K562 (cell line): ENCODE measurements at regions not wholly inside any gene's neighbourhood (a gene's known extent, or its start where the extent isn't known, plus 50 kb on each side); places are given as distances from the start of the nearest gene placed in this dataset.

ENCODE experiments used
- ATAC-seq: fragments of 200-7000 bp; cut with Tn5 transposase; 3 replicates; pipeline ENCODE4 v1.9.1; 2020; ENCODE audit warnings: moderate library complexity
- BruUV-seq: library from RNA; stranded (reverse); fragments of 400-500 nt; replicated peaks from 2 replicates; lab custom pipeline; 2021; lab: Mats Ljungman, UMichigan
- CTCF ChIA-PET: fragments of 300-600 bp; formaldehyde crosslinking; extraction: SDS; loops from one replicate; lab custom pipeline; 2021; ENCODE audit warnings: low intra/inter-chr PET ratio; lab: Yijun Ruan, JAX
- POLR2A ChIA-PET: fragments of 300-600, 350-650 bp; sonication (Branson Sonifier 250); formaldehyde crosslinking; extraction: SDS; loops from one replicate; lab custom pipeline; 2021; ENCODE audit warnings: antibody characterized with exemption, inconsistent platforms; lab: Yijun Ruan, JAX
- DNase-seq, 4 experiments: peaks; one replicate each; pipeline versions ENCODE4 v3.0.0 to v3.0.0-alpha.2; 2011 to 2018; ENCODE audit warnings: low spot score in 3 of 4, mixed read lengths in 3 of 4; ENCODE audit errors: extremely low read depth in 1 of 4
- FAIRE-seq: peaks from 2 replicates; lab custom pipeline; 2011; peaks lifted over from hg19 to GRCh38; lab: Jason Lieb, UNC
- H2AFZ ChIP-seq: 2 replicates; pipeline ENCODE4 v1.6.0; 2011; ENCODE audit warnings: low read depth, low read length, control low read depth, inconsistent platforms
- H3K27ac ChIP-seq: fragments of 200-600 bp; 3 replicates; pipeline ENCODE4 v1.8.0; 2011; ENCODE audit warnings: low read depth, mild to moderate bottlenecking, control low read depth, inconsistent platforms, low read length, moderate library complexity, mixed read lengths; ENCODE audit errors: extremely low read depth
- H3K27me3 ChIP-seq, 2 experiments: fragments of 300-600 bp in 1 of 2; 2 replicates in 1 of 2; 3 replicates in 1 of 2; pipeline versions ENCODE4 v1.6.0 to v1.8.0; 2011; ENCODE audit warnings: inconsistent platforms in 2 of 2, low read length in 2 of 2, mild to moderate bottlenecking in 1 of 2, mixed read lengths in 1 of 2, moderate library complexity in 1 of 2; ENCODE audit not compliant: control insufficient read depth in 2 of 2, insufficient read depth in 2 of 2
- H3K36me3 ChIP-seq: fragments of 300-600 bp; 3 replicates; pipeline ENCODE4 v1.8.0; 2011; ENCODE audit warnings: mild to moderate bottlenecking, low read length, inconsistent platforms; ENCODE audit not compliant: control insufficient read depth, insufficient read depth
- H3K4me1 ChIP-seq, 2 experiments: fragments of 200-600 bp in 1 of 2; replicated peaks in 1 of 2; 2 replicates in 1 of 2; 3 replicates in 1 of 2; pipeline versions ENCODE4 v1.5.1 to v1.8.0; 2011; ENCODE audit warnings: inconsistent platforms in 2 of 2, low read length in 2 of 2, mild to moderate bottlenecking in 1 of 2, mixed read lengths in 1 of 2, moderate library complexity in 1 of 2; ENCODE audit not compliant: control insufficient read depth in 2 of 2, insufficient read depth in 2 of 2
- H3K4me2 ChIP-seq: 2 replicates; pipeline ENCODE4 v1.6.1; 2011; ENCODE audit warnings: low read length, control low read depth, inconsistent platforms, mixed read lengths; ENCODE audit not compliant: insufficient read depth
- H3K4me3 ChIP-seq: fragments of 200-600 bp; sonication (generic), shearing (Covaris generic); 2 replicates; pipeline ENCODE4 v1.5.1; 2016; ENCODE audit warnings: control low read depth, inconsistent platforms
- H3K79me2 ChIP-seq: fragments of 200-600 bp; 3 replicates; pipeline ENCODE4 v1.8.0; 2011; ENCODE audit warnings: low read length, inconsistent platforms; ENCODE audit not compliant: control insufficient read depth, insufficient read depth
- H3K9ac ChIP-seq, 2 experiments: 2 replicates each; pipeline versions ENCODE4 v1.6.0 to v1.6.1; 2011; ENCODE audit warnings: low read depth in 2 of 2, low read length in 2 of 2, control low read depth in 1 of 2, inconsistent platforms in 1 of 2, mild to moderate bottlenecking in 1 of 2, mixed read lengths in 1 of 2; ENCODE audit not compliant: insufficient read depth in 1 of 2
- H3K9me1 ChIP-seq: one replicate; pipeline ENCODE4 v1.6.0; 2011; ENCODE audit warnings: inconsistent platforms, mild to moderate bottlenecking, low read length, moderate library complexity; ENCODE audit not compliant: control insufficient read depth, insufficient read depth
- H3K9me3 ChIP-seq: replicated peaks from 2 replicates; pipeline ENCODE4 v1.5.1; 2011; ENCODE audit warnings: low read depth, low read length, inconsistent platforms; ENCODE audit not compliant: control insufficient read depth, insufficient read depth
- H4K20me1 ChIP-seq: replicated peaks from 2 replicates; pipeline ENCODE4 v1.6.1; 2011; ENCODE audit warnings: low read length, inconsistent platforms, mixed read lengths; ENCODE audit not compliant: control insufficient read depth, insufficient read depth
- PCBP2 ChIP-seq: fragments of 200-400 bp; formaldehyde crosslinking; IDR thresholded peaks from 2 replicates; pipeline ENCODE4 v1.6.1; 2018; ENCODE audit warnings: low read length, low read depth, mild to moderate bottlenecking, moderate library complexity; ENCODE audit not compliant: poor library complexity, severe bottlenecking
- RUNX1 ChIP-seq: sonication (generic); IDR thresholded peaks from 2 replicates; pipeline ENCODE4 v1.6.1; 2016; ENCODE audit warnings: antibody characterized with exemption, low read depth
- ZC3H11A ChIP-seq: IDR thresholded peaks from 2 replicates; pipeline ENCODE4 v1.6.1; 2012; ENCODE audit warnings: low read depth, low read length, improper control_type of control experiment
- ZFP30 ChIP-seq: fragments of 250-450 bp; sonication (Bioruptor Pico); IDR thresholded peaks from 2 replicates; pipeline ENCODE4 v1.8.0; 2022; ENCODE audit warnings: moderate library complexity, mild to moderate bottlenecking, inconsistent platforms, borderline replicate concordance
- ZNF384 ChIP-seq: IDR thresholded peaks from 2 replicates; pipeline ENCODE4 v1.6.1; 2012; ENCODE audit warnings: low read depth, low read length, improper control_type of control experiment
- ZNF408 ChIP-seq: fragments of 250-450 bp; sonication (Bioruptor Pico); IDR thresholded peaks from 2 replicates; pipeline ENCODE4 v1.4.0; 2020; ENCODE audit warnings: low read depth, mild to moderate bottlenecking, moderate library complexity
- ZNF436 ChIP-seq: fragments of 250-450, 450-650 bp; sonication (Bioruptor Pico); formaldehyde crosslinking; IDR thresholded peaks from 2 replicates; pipeline ENCODE4 v1.7.0; 2020; ENCODE audit warnings: mild to moderate bottlenecking
- WGBS: fragments of 100-300 bp; shearing (Covaris generic); methylation state at CpG from one replicate; pipeline ENCODE4 v1.1.6; 2016; ENCODE audit warnings: low coverage, mixed read lengths; ENCODE audit not compliant: insufficient coverage; ENCODE audit errors: missing lambda C conversion rate; 5-methylcytosine and 5-hydroxymethylcytosine counted together
- in situ Hi-C: fragments of 300-500 bp; cut with MboI; formaldehyde crosslinking; loops from 4 replicates; pipeline ENCODE4 v1.15.0; 2018; ENCODE audit warnings: inconsistent platforms, mixed read lengths
- intact Hi-C: fragments of 100-400 bp; cut with micrococcal nuclease; formaldehyde crosslinking; loops from 2 replicates; pipeline ENCODE4 v1.14.2; 2022
- TF ChIP-seq, protein P1 (sequence below): fragments of 450-650 bp; IDR thresholded peaks from 2 replicates; pipeline ENCODE4 v1.7.1; 2018; ENCODE audit warnings: mild to moderate bottlenecking, low read depth; ENCODE audit not compliant: partially characterized antibody
- TF ChIP-seq, protein P2 (sequence below): sonication (generic); formaldehyde crosslinking; IDR thresholded peaks from 2 replicates; pipeline ENCODE4 v1.8.1; 2022; ENCODE audit warnings: missing genetic modification reagents

DNA sequence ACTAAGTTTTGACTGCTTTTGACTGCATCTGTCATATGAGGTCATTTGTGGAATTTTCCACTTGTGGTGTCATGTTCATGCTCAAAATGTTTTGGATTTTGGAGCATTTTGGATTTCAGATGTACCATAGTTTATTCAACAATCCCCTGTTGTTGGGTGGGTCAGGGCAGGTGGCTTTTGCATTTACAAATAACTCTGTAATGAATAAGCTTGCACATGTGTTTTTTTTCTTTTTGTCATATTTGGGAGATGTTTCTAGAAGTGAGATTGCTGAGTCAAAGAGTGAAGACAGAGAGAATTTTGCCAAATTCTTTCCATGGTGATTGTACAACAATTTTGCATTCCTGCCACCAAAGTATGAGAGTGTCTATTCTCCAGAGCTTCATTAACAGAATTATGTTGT lies 62.4 kb upstream of the ADPGK start:
- intact Hi-C loops (no loop called here), in situ Hi-C loops (no loop called here)
- no peaks in the 10 kb centered on the region for H3K79me2 ChIP-seq
- no peaks in the 10 kb centered on the region for H3K36me3 ChIP-seq
- H3K9me3 ChIP-seq = no peaks in the 10 kb centered on the region
- POLR2A ChIA-PET = no interaction called here
- CTCF ChIA-PET = no interaction called here
- H3K4me1 ChIP-seq = no peaks in the 10 kb centered on the region; a peak in 1 of 5 replicates
- DNase-seq (no peak), ATAC-seq (no peak), FAIRE-seq (no peak)
- no peak overlapping the region for H3K4me2 ChIP-seq
- no peaks in the 10 kb centered on the region for H3K9me1 ChIP-seq
- no peak overlapping the region for H3K27ac ChIP-seq
- no peak overlapping the region for H2AFZ ChIP-seq
- peaks cover 6 to 20% of the 10 kb centered on the region in 2 experiments; a peak in 4 of 5 replicates for H3K27me3 ChIP-seq
- H3K4me3 ChIP-seq = no peak overlapping the region
- H4K20me1 ChIP-seq = no peaks in the 10 kb centered on the region; the same call in 1 of the 2 replicates
- no peak overlapping the region for H3K9ac ChIP-seq
- TF ChIP-seq, protein P1, sequence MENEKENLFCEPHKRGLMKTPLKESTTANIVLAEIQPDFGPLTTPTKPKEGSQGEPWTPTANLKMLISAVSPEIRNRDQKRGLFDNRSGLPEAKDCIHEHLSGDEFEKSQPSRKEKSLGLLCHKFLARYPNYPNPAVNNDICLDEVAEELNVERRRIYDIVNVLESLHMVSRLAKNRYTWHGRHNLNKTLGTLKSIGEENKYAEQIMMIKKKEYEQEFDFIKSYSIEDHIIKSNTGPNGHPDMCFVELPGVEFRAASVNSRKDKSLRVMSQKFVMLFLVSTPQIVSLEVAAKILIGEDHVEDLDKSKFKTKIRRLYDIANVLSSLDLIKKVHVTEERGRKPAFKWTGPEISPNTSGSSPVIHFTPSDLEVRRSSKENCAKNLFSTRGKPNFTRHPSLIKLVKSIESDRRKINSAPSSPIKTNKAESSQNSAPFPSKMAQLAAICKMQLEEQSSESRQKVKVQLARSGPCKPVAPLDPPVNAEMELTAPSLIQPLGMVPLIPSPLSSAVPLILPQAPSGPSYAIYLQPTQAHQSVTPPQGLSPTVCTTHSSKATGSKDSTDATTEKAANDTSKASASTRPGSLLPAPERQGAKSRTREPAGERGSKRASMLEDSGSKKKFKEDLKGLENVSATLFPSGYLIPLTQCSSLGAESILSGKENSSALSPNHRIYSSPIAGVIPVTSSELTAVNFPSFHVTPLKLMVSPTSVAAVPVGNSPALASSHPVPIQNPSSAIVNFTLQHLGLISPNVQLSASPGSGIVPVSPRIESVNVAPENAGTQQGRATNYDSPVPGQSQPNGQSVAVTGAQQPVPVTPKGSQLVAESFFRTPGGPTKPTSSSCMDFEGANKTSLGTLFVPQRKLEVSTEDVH = no peak
- TF ChIP-seq ZNF384 = no peak
- BruUV-seq = no TSS peak

DNA sequence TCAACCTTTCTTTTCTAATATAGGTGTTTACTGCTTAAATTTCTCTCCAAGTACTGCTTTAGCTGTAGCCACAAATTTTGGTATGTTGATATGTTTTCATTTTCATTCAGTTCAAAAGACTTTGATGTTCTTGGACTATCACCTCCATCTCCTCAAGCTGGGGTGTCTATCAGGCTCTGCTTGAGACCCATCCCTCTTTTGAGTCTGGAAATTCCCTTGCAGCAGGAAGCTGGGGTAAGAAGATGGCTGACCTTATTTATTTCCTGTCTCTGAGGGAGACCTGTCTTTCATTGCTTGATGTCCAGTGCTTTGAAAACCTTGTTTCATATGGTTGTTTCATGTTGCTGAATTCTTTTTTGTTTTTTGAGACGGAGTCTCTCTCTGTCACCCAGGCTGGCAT lies 60.5 kb upstream of the ADPGK start:
- POLR2A ChIA-PET = no interaction called here

More for the DNA sequence above, 60.5 kb upstream of the ADPGK start:
- Histone ChIP-seq H3K4me2 (no peak overlapping the region), H3K4me3 (no peak overlapping the region), H3K79me2 (no peaks in the 10 kb centered on the region), H3K4me1 (no peaks in the 10 kb centered on the region), H4K20me1 (no peaks in the 10 kb centered on the region; the same call in 1 of the 2 replicates), H3K9me1 (no peaks in the 10 kb centered on the region), H3K36me3 (no peaks in the 10 kb centered on the region), H3K27me3 (peaks cover 3 to 4% of the 10 kb centered on the region in 2 experiments; a peak in 3 of 5 replicates), H3K9me3 (no peaks in the 10 kb centered on the region), H3K27ac (no peak overlapping the region), H2AFZ (no peak overlapping the region), H3K9ac (no peak overlapping the region)
- ATAC-seq = no peak
- DNase-seq = no peak
- intact Hi-C loops = no loop called here
- no peak for FAIRE-seq
- no TSS peak for BruUV-seq
- in situ Hi-C loops = no loop called here
- no peak for TF ChIP-seq RUNX1
- TF ChIP-seq ZNF436 (CRISPR knock-in tag) = no peak
- no peak for TF ChIP-seq ZNF408 (CRISPR knock-in tag)
- no peak for TF ChIP-seq ZC3H11A
- no peak for TF ChIP-seq PCBP2
- TF ChIP-seq, protein P2, sequence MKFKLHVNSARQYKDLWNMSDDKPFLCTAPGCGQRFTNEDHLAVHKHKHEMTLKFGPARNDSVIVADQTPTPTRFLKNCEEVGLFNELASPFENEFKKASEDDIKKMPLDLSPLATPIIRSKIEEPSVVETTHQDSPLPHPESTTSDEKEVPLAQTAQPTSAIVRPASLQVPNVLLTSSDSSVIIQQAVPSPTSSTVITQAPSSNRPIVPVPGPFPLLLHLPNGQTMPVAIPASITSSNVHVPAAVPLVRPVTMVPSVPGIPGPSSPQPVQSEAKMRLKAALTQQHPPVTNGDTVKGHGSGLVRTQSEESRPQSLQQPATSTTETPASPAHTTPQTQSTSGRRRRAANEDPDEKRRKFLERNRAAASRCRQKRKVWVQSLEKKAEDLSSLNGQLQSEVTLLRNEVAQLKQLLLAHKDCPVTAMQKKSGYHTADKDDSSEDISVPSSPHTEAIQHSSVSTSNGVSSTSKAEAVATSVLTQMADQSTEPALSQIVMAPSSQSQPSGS (CRISPR knock-in tag) = no peak
- no peak for TF ChIP-seq ZFP30
- TF ChIP-seq, all 486 proteins: peak for 0
- WGBS = 0% methylated on average over 1 of the region's 1 CpG
- CTCF ChIA-PET = no interaction called here
